NT2/D1 (cell line): ENCODE measurements at regions not wholly inside any gene's neighbourhood (a gene's known extent, or its start where the extent isn't known, plus 50 kb on each side); places are given as distances from the start of the nearest gene placed in this dataset.

ENCODE experiments used
- DNase-seq: peaks from one replicate; pipeline ENCODE4 v3.0.0-alpha.2; 2011; ENCODE audit warnings: low read depth, low spot score
- H3K27me3 ChIP-seq: 2 replicates; pipeline ENCODE4 v1.6.0; 2011; ENCODE audit warnings: mild to moderate bottlenecking; ENCODE audit not compliant: insufficient read length, insufficient read depth
- H3K36me3 ChIP-seq: 2 replicates; pipeline ENCODE4 v1.6.1; 2011; ENCODE audit warnings: mild to moderate bottlenecking, low read length, mixed read lengths; ENCODE audit not compliant: insufficient read depth, insufficient read length
- H3K4me1 ChIP-seq: 2 replicates; pipeline ENCODE4 v1.5.1; 2011; ENCODE audit not compliant: insufficient read depth, insufficient read length
- H3K4me3 ChIP-seq: 2 replicates; pipeline ENCODE4 v1.5.1; 2011; ENCODE audit warnings: low read depth; ENCODE audit not compliant: insufficient read length
- H3K9ac ChIP-seq: 2 replicates; pipeline ENCODE4 v1.6.0; 2011; ENCODE audit warnings: low read depth; ENCODE audit not compliant: insufficient read length
- H3K9me3 ChIP-seq: 2 replicates; pipeline ENCODE4 v1.5.1; 2011; ENCODE audit warnings: mild to moderate bottlenecking, low read length; ENCODE audit not compliant: insufficient read depth
- SUZ12 ChIP-seq: IDR thresholded peaks from 2 replicates; pipeline ENCODE4 v1.6.1; 2011; ENCODE audit not compliant: insufficient read length, insufficient read depth; ENCODE audit errors: extremely low read depth
- YY1 ChIP-seq: IDR thresholded peaks from 2 replicates; pipeline ENCODE4 v1.6.1; 2011; ENCODE audit not compliant: insufficient read length, insufficient read depth
- ZNF274 ChIP-seq: IDR thresholded peaks from 2 replicates; pipeline ENCODE4 v1.6.1; 2011; ENCODE audit warnings: mild to moderate bottlenecking, low read depth, low read length

DNA sequence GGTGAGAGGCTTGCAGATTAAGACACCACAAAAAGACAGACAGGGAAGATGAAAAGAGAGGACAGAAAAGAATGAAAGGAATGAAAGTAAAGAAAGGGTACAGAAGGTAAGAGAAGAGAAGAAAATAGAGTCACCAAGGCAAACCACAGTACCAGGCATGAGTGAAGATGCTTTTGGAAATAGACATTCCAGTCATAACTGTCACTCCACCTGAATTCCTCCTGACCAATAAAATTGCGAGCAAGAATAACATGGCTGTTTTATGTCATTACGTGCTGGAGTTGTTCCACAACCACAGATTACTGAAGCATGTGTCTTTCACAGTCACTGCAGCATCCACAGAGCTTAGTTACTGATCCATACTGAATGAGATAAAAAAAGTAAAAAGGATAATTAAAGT is 864.9 kb upstream of the SLIT2 start:
- Histone ChIP-seq H3K9ac (no peak overlapping the region), H3K36me3 (no peaks in the 10 kb centered on the region), H3K4me3 (no peak overlapping the region), H3K27me3 (no peaks in the 10 kb centered on the region), H3K9me3 (no peaks in the 10 kb centered on the region), H3K4me1 (no peaks in the 10 kb centered on the region)
- TF ChIP-seq YY1 (no peak), SUZ12 (no peak), ZNF274 (no peak)
- DNase-seq: no peak

DNA sequence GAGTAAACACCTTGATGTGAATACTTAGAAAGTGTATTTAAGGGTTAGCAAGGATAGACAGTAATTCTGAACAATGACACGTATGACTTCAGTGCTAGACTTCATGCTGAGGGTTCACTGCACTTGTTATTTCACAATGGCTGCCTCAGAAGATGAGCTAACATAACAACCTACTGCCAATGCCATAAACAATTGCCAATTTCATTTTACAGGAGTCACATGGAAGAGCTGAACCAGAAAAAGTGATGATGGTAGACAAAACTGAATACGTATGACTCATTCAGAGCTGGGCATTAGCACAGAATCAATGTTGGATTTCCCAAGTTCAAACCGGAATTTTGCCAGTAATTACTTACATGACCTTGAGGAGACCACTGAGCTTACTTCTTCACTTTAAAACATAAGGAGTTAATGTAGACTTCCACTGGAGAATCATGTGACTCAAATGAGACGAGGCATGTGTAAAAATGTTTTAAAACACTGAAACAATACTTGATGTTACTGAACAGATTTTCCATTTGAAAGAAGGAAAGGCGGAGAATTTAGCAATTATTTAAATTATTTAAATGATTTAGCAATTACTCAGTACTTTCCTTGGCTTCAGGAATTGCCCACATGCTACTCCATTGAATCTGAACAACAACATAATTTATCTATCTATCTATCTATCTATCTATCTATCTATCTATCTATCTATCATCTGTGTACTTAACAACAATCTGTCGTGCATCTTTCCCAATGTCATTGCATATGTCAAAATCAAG is 868.5 kb upstream of the SLIT2 start:
- TF ChIP-seq SUZ12 (no peak), YY1 (no peak), ZNF274 (no peak)
- no peak for DNase-seq
- H3K9me3 ChIP-seq: no peaks in the 10 kb centered on the region

DNA sequence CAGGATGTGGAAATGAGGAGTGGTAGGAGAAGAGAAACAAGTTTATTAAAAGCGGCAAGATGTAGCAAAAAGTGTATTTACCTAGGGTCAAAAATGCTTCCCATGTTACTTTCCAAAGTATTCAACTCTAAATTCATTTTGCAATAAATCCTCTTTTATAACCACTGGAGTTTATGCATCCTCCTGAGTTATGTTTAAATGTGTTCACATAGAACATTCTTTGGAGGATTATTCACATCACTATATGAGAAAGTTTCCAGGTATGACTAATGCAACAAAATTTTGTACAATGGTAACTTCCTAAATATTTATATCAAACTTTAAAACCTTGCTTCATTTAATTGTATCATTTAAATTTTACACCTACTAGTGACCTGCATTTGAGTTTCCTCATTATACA is 870.6 kb upstream of the SLIT2 start:
- H3K36me3 ChIP-seq: no peaks in the 10 kb centered on the region
- H3K4me1 ChIP-seq: no peaks in the 10 kb centered on the region
- H3K9ac ChIP-seq: no peak overlapping the region
- H3K27me3 ChIP-seq: no peaks in the 10 kb centered on the region
- H3K4me3 ChIP-seq: no peak overlapping the region
- no peak for DNase-seq
- no peaks in the 10 kb centered on the region for H3K9me3 ChIP-seq
- no peak for TF ChIP-seq ZNF274

More for the DNA sequence above, 868.5 kb upstream of the SLIT2 start:
- no peak overlapping the region for H3K4me3 ChIP-seq
- no peaks in the 10 kb centered on the region for H3K36me3 ChIP-seq
- H3K4me1 ChIP-seq: no peaks in the 10 kb centered on the region
- H3K27me3 ChIP-seq: no peaks in the 10 kb centered on the region
- no peak overlapping the region for H3K9ac ChIP-seq

DNA sequence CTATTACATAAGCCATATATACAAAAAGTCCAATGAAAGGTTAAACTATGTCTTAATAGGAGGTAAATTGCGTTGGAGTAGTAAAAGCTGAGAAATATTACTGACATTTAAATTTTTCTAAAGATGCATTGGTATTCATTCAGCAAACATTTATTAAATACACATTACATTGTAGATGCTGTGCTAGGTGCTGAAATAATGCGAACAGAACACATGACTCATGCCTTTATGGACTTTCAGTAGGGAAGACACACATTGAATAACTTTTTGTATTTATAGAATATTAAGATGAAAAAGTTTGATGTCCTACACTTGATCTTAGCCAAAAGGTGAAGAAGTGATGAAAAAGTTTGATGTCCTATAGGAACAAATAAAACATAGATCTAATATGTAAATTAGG is 871.1 kb upstream of the SLIT2 start:
- no peaks in the 10 kb centered on the region for H3K27me3 ChIP-seq
- no peaks in the 10 kb centered on the region for H3K4me1 ChIP-seq
- no peaks in the 10 kb centered on the region for H3K9me3 ChIP-seq
- TF ChIP-seq YY1 (no peak), SUZ12 (no peak), ZNF274 (no peak)
- no peak overlapping the region for H3K9ac ChIP-seq
- H3K4me3 ChIP-seq: no peak overlapping the region
- no peak for DNase-seq
- no peaks in the 10 kb centered on the region for H3K36me3 ChIP-seq

DNA sequence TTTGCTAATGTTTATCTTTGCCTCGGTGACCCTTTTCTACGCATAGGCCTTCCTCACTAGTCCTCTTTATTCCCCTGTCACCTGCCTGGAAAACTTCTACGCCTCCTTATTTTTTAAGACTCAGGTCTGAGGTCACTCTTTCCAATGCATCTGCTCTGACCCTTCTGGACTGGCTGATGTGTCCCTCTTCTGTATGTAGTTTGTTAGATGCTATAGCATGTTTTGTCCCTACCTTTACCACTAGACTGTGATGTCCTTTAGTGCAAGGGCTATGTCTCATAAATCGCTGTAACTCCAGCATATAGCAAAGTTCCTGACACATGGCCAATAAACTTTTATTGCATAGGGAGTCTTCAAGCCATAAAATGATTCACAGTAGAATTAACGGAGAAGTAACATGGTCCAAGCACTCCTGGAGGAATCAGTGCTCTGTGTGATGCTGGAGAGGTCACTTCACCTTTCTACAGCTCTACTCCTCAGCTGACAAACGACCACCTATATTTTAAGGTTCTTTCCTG is 872.5 kb upstream of the SLIT2 start:
- no peak overlapping the region for H3K9ac ChIP-seq
- H3K4me1 ChIP-seq: no peaks in the 10 kb centered on the region
- no peak for TF ChIP-seq ZNF274
- TF ChIP-seq YY1: no peak
- TF ChIP-seq SUZ12: no peak
- no peaks in the 10 kb centered on the region for H3K36me3 ChIP-seq
- H3K4me3 ChIP-seq: no peak overlapping the region
- DNase-seq: no peak
- no peaks in the 10 kb centered on the region for H3K9me3 ChIP-seq
- no peaks in the 10 kb centered on the region for H3K27me3 ChIP-seq

DNA sequence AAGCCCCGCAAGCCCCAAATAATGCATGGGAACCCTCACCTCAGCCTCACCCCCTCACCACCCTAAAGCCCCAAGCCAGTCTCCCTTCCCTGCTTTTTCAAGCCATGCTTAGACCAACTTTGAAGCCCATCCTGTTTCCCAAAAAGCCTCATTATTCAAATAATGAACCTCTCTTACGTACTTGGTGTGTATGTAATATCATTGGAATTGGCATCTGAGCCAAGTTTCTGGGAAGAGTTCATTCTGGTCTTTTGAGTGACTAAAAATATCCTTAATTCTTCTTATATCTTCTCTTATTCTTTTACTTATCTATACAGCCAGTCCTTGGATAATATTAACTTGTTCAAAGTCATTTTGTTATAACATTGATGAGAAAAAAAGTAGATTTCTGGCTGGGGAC is 875.8 kb upstream of the SLIT2 start:
- no peaks in the 10 kb centered on the region for H3K4me1 ChIP-seq
- no peaks in the 10 kb centered on the region for H3K9me3 ChIP-seq
- no peaks in the 10 kb centered on the region for H3K27me3 ChIP-seq
- H3K9ac ChIP-seq: no peak overlapping the region
- H3K36me3 ChIP-seq: no peaks in the 10 kb centered on the region
- DNase-seq: no peak
- TF ChIP-seq ZNF274 (no peak), YY1 (no peak), SUZ12 (no peak)
- no peak overlapping the region for H3K4me3 ChIP-seq

DNA sequence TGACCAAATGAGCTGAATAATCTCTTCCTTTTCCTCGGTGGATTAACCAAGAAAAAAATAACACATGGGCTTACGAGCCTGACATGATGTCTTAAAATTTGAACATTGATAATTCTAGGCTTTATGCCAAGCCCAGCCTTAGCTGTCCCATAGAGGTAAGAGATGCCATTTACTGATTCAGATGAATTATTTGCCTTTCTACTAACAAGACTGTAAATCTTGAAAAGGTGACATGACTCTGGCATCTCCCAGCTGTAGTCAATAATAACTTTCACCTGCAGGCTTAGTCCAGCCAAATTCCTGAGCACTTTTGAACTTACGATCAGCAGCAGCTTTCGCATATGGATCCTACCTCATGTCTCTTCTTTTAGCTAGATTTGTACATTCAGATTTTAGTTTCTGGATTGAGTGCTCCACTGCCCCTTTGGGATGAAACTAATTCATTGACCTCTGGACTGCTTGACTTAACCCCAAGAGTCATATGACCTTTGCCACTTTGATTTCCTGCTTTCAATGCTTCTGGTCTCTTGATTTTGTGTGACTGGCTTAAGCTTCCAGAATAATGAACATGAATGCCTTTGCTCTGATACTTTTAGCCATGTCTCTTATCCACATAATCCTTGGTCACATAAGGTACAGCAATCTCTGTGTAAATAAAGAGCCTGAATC is 876.4 kb upstream of the SLIT2 start:
- Histone ChIP-seq H3K36me3 (no peaks in the 10 kb centered on the region), H3K4me3 (no peak overlapping the region), H3K9ac (no peak overlapping the region), H3K27me3 (no peaks in the 10 kb centered on the region), H3K9me3 (no peaks in the 10 kb centered on the region), H3K4me1 (no peaks in the 10 kb centered on the region)
- DNase-seq: no peak
- TF ChIP-seq YY1 (no peak), SUZ12 (no peak), ZNF274 (no peak)

DNA sequence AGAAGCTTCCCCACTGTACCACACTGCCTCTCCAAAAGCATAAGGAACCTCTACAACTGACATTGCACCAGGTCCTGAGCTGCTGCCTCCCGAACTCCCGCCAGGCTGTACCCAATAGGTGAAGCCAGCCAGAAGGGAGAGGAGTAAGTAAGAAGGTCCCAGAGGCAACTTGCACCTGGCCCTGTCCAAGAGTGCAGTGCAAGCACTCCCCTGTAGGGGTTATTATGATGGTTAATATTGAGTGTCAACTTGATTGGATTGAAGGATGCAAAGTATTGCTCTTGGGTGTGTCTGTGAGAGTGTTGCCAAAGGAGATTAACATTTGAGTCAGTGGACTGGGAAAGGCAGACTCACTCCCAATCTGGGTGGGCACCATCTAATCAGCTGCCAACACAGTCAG is 879.3 kb upstream of the SLIT2 start:
- Histone ChIP-seq H3K27me3 (no peaks in the 10 kb centered on the region), H3K4me3 (no peak overlapping the region), H3K9ac (no peak overlapping the region), H3K4me1 (no peaks in the 10 kb centered on the region), H3K36me3 (no peaks in the 10 kb centered on the region), H3K9me3 (no peaks in the 10 kb centered on the region)
- DNase-seq: no peak
- TF ChIP-seq ZNF274 (no peak), SUZ12 (no peak), YY1 (no peak)
